HEK293 (cell line): ENCODE measurements at regions not wholly inside any gene's neighbourhood (a gene's known extent, or its start where the extent isn't known, plus 50 kb on each side); places are given as distances from the start of the nearest gene placed in this dataset.

Experiments used
- CTCF ChIA-PET: fragments of 350-600 bp; formaldehyde crosslinking; extraction: SDS; loops from one replicate; lab custom pipeline; 2021; ENCODE audit warnings: antibody characterized with exemption; lab: Yijun Ruan, JAX
- POLR2A ChIA-PET: fragments of 300-600 bp; formaldehyde crosslinking; extraction: SDS; loops from one replicate; lab custom pipeline; 2020; ENCODE audit warnings: antibody characterized with exemption, inconsistent platforms; lab: Yijun Ruan, JAX
- H3K27ac ChIP-seq: fragments of 200-500 bp; sonication (Bioruptor generic); 2 replicates; pipeline ENCODE4 v1.5.1; 2014; ENCODE audit warnings: low read depth, low read length, control low read depth, inconsistent platforms; ENCODE audit errors: extremely low read depth
- H3K36me3 ChIP-seq, 2 experiments: fragments of 200-500 bp in 1 of 2; sonication (Bioruptor generic) in 1 of 2; 1 replicate in 1 of 2; 2 replicates in 1 of 2; pipeline ENCODE4 v1.5.1; 2014 to 2017; ENCODE audit warnings: inconsistent platforms in 2 of 2, low read length in 2 of 2; ENCODE audit not compliant: control insufficient read depth in 2 of 2, insufficient read depth in 1 of 2
- H3K4me1 ChIP-seq: fragments of 200-500 bp; sonication (Bioruptor generic); 2 replicates; pipeline ENCODE4 v1.5.1; 2014; ENCODE audit warnings: mild to moderate bottlenecking, low read length, inconsistent platforms; ENCODE audit not compliant: control insufficient read depth, insufficient read depth
- H3K4me3 ChIP-seq: 2 replicates; pipeline ENCODE4 v1.5.1; 2011; ENCODE audit warnings: low read depth, mild to moderate bottlenecking, control low read depth, low read length, moderate library complexity
- H3K9me3 ChIP-seq: fragments of 200-500 bp; sonication (Bioruptor generic); 2 replicates; pipeline ENCODE4 v1.5.1; 2014; ENCODE audit warnings: low read depth, low read length, inconsistent platforms; ENCODE audit not compliant: control insufficient read depth, insufficient read depth
- FEZF1 ChIP-seq: fragments of 450-650 bp; formaldehyde crosslinking; IDR thresholded peaks from 2 replicates; pipeline ENCODE4 v1.5.1; 2016; ENCODE audit warnings: missing biosample characterization, missing genetic modification characterization
- GFI1B ChIP-seq: fragments of 450-650 bp; formaldehyde crosslinking; IDR thresholded peaks from 2 replicates; pipeline ENCODE4 v1.5.1; 2016; ENCODE audit warnings: missing biosample characterization, missing genetic modification characterization
- GLIS1 ChIP-seq: fragments of 450-650 bp; formaldehyde crosslinking; IDR thresholded peaks from 2 replicates; pipeline ENCODE4 v1.5.1; 2016; ENCODE audit warnings: missing biosample characterization, missing genetic modification characterization
- HOXC10 ChIP-seq: sonication (generic); formaldehyde crosslinking; IDR thresholded peaks from 2 replicates; pipeline ENCODE4 v1.8.1; 2023; ENCODE audit warnings: mild to moderate bottlenecking, missing genetic modification reagents
- HOXD13 ChIP-seq: sonication (generic); formaldehyde crosslinking; IDR thresholded peaks from 2 replicates; pipeline ENCODE4 v1.8.0; 2022; ENCODE audit warnings: missing genetic modification reagents, borderline replicate concordance
- RBAK ChIP-seq: fragments of 450-650 bp; formaldehyde crosslinking; IDR thresholded peaks from 2 replicates; pipeline ENCODE4 v1.5.1; 2016; ENCODE audit warnings: missing biosample characterization, missing genetic modification characterization
- SCRT2 ChIP-seq: fragments of 450-650 bp; formaldehyde crosslinking; IDR thresholded peaks from 2 replicates; pipeline ENCODE4 v1.5.1; 2016; ENCODE audit warnings: missing biosample characterization, missing genetic modification characterization
- SETDB1 ChIP-seq: IDR thresholded peaks from one replicate; pipeline ENCODE4 v1.6.1; 2017; ENCODE audit warnings: mild to moderate bottlenecking, low read length, moderate library complexity, mixed read lengths; ENCODE audit not compliant: insufficient read length
- TRIM28 ChIP-seq: IDR thresholded peaks from 2 replicates; pipeline ENCODE4 v1.6.1; 2011; ENCODE audit warnings: low read length, control low read depth, borderline replicate concordance
- WT1 ChIP-seq: fragments of 450-650 bp; formaldehyde crosslinking; IDR thresholded peaks from 2 replicates; pipeline ENCODE4 v1.5.1; 2016; ENCODE audit warnings: missing biosample characterization, missing genetic modification characterization
- ZNF155 ChIP-seq: fragments of 450-650 bp; formaldehyde crosslinking; IDR thresholded peaks from 2 replicates; pipeline ENCODE4 v1.5.1; 2016; ENCODE audit warnings: missing biosample characterization, missing genetic modification characterization
- ZNF157 ChIP-seq: fragments of 450-650 bp; formaldehyde crosslinking; IDR thresholded peaks from 2 replicates; pipeline ENCODE4 v1.5.1; 2016; ENCODE audit warnings: missing biosample characterization, missing genetic modification characterization
- ZNF175 ChIP-seq: fragments of 450-650 bp; formaldehyde crosslinking; IDR thresholded peaks from 2 replicates; pipeline ENCODE4 v1.5.1; 2016; ENCODE audit warnings: missing biosample characterization, missing genetic modification characterization
- ZNF239 ChIP-seq: fragments of 450-650 bp; formaldehyde crosslinking; IDR thresholded peaks from 2 replicates; pipeline ENCODE4 v1.5.1; 2016; ENCODE audit warnings: missing biosample characterization, missing genetic modification characterization
- ZNF302 ChIP-seq: fragments of 450-650 bp; formaldehyde crosslinking; IDR thresholded peaks from 2 replicates; pipeline ENCODE4 v1.5.1; 2016; ENCODE audit warnings: missing biosample characterization, missing genetic modification characterization, low read depth
- ZNF335 ChIP-seq: fragments of 450-650 bp; formaldehyde crosslinking; conservative IDR thresholded peaks from 2 replicates; pipeline ENCODE4 v1.5.1; 2016; ENCODE audit warnings: missing biosample characterization, missing genetic modification characterization
- ZNF394 ChIP-seq: fragments of 450-650 bp; formaldehyde crosslinking; IDR thresholded peaks from 2 replicates; pipeline ENCODE4 v1.5.1; 2016; ENCODE audit warnings: missing biosample characterization, missing genetic modification characterization, mild to moderate bottlenecking, moderate library complexity, borderline replicate concordance
- ZNF416 ChIP-seq: fragments of 450-650 bp; formaldehyde crosslinking; IDR thresholded peaks from 2 replicates; pipeline ENCODE4 v1.5.1; 2016; ENCODE audit warnings: missing biosample characterization, missing genetic modification characterization
- ZNF433 ChIP-seq: fragments of 450-650 bp; formaldehyde crosslinking; IDR thresholded peaks from 2 replicates; pipeline ENCODE4 v1.5.1; 2016; ENCODE audit warnings: missing biosample characterization, missing genetic modification characterization, low read depth
- ZNF510 ChIP-seq: fragments of 450-650 bp; formaldehyde crosslinking; IDR thresholded peaks from 2 replicates; pipeline ENCODE4 v1.5.1; 2018; ENCODE audit warnings: mild to moderate bottlenecking, missing genetic modification characterization, missing biosample characterization; ENCODE audit not compliant: insufficient replicate concordance
- ZNF521 ChIP-seq: fragments of 450-650 bp; formaldehyde crosslinking; IDR thresholded peaks from 2 replicates; pipeline ENCODE4 v1.5.1; 2017; ENCODE audit warnings: missing biosample characterization, mild to moderate bottlenecking, missing genetic modification characterization
- ZNF561 ChIP-seq: fragments of 450-650 bp; IDR thresholded peaks from 2 replicates; pipeline ENCODE4 v1.5.1; 2018; ENCODE audit warnings: missing biosample characterization, missing genetic modification characterization, borderline replicate concordance
- ZNF626 ChIP-seq: fragments of 450-650 bp; sonication (Bioruptor Pico); formaldehyde crosslinking; IDR thresholded peaks from 2 replicates; pipeline ENCODE4 v1.5.1; 2018; ENCODE audit warnings: missing biosample characterization, missing genetic modification characterization, inconsistent platforms
- ZNF670 ChIP-seq: fragments of 450-650 bp; formaldehyde crosslinking; IDR thresholded peaks from 2 replicates; pipeline ENCODE4 v1.5.1; 2016; ENCODE audit warnings: missing biosample characterization, missing genetic modification characterization, low read depth
- ZNF792 ChIP-seq: fragments of 450-650 bp; formaldehyde crosslinking; IDR thresholded peaks from 2 replicates; pipeline ENCODE4 v1.5.1; 2016; ENCODE audit warnings: missing biosample characterization, missing genetic modification characterization
- TF ChIP-seq, protein P1 (sequence below): fragments of 450-650 bp; formaldehyde crosslinking; optimal IDR thresholded peaks from 2 replicates; pipeline ENCODE3; 2016; ENCODE audit warnings: missing biosample characterization, mild to moderate bottlenecking, missing genetic modification characterization
- TF ChIP-seq, protein P2 (sequence below): fragments of 450-650 bp; formaldehyde crosslinking; IDR thresholded peaks from 2 replicates; pipeline ENCODE4 v1.5.1; 2017; ENCODE audit warnings: missing biosample characterization, missing genetic modification characterization
- TF ChIP-seq, protein P3 (sequence below): IDR thresholded peaks from 2 replicates; pipeline ENCODE4 v1.6.1; 2011; ENCODE audit warnings: mild to moderate bottlenecking, low read depth, low read length, borderline replicate concordance
- TF ChIP-seq, protein P4 (sequence below): fragments of 450-650 bp; formaldehyde crosslinking; IDR thresholded peaks from 2 replicates; pipeline ENCODE4 v1.5.1; 2017; ENCODE audit warnings: missing biosample characterization, mild to moderate bottlenecking, missing genetic modification characterization, moderate library complexity
- TF ChIP-seq, protein P5 (sequence below): fragments of 450-650 bp; formaldehyde crosslinking; IDR thresholded peaks from 2 replicates; pipeline ENCODE4 v1.5.1; 2016; ENCODE audit warnings: missing biosample characterization, missing genetic modification characterization

DNA sequence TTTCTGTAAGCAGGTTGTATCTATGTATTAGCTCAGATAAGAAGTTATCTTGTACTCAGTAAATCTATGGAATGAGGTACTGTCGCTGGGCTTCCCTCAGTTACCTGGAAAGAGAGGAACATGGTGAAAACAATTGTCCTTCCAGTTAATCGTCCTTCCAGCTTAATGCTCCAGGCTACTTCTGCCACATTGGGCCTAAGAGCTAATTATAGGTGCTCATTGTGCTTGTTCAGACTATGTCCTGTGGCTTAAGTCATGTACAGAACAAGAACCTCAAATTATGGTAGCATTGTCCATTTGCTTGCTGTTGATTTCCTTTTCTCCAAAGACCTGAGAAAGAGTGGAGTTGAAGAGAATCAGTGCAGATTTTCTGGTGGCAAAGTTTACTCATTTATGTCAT, 86.1 kb upstream of the MBL2 start (continued):
- TF ChIP-seq, protein P1, sequence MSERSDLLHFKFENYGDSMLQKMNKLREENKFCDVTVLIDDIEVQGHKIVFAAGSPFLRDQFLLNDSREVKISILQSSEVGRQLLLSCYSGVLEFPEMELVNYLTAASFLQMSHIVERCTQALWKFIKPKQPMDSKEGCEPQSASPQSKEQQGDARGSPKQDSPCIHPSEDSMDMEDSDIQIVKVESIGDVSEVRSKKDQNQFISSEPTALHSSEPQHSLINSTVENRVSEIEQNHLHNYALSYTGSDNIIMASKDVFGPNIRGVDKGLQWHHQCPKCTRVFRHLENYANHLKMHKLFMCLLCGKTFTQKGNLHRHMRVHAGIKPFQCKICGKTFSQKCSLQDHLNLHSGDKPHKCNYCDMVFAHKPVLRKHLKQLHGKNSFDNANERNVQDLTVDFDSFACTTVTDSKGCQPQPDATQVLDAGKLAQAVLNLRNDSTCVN (tag by site-specific recombination), result no peak
- TF ChIP-seq ZNF670 (tag by site-specific recombination), result no peak
- TF ChIP-seq GLIS1, result no peak
- TF ChIP-seq ZNF626 (tag by site-specific recombination), result no peak
- no peak for TF ChIP-seq ZNF521 (tag by site-specific recombination)

DNA sequence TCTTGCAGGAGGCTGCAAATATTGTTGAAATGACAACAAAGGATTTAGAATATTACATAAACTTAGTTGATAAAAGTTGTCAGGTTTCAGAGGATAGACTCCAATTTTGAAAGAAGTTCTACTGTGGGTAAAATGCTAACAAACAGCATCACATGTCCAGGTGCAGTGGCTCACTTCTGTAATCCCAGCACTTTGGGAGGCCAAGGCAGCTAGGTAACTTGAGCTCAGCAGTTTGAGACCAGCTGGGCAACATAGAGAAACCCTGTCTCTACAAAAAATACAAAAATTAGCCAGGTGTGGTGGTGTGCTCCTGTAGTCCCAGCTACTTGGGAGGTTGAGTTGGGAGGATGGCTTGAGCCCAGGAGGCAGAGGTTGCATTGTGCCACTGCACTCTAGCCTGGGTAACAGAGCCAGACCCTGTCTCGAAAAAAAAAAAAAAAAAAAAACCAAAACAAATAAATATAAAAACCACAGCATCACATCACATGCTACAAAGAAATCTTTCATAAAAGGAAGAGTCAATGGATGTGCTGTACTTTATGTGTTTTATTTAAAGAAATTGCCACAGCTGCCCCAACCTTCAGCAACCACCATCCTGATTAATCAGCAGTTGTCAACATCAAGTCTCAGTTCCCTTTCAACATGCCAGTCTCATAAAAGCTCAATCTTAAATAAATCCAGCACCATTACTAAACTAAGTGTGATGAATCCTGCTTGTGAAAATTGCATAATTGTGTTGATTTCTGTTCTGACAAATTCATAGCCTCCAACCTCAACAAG, 83.2 kb upstream of the MBL2 start:
- H3K27ac ChIP-seq, result no peak overlapping the region
- no peaks in the 10 kb centered on the region for H3K36me3 ChIP-seq
- CTCF ChIA-PET, result no interaction called here
- POLR2A ChIA-PET, result no interaction called here
- no peak for TF ChIP-seq HOXD13
- TF ChIP-seq ZNF561 (tag by site-specific recombination), result no peak
- TF ChIP-seq ZNF433 (tag by site-specific recombination), result no peak
- TF ChIP-seq ZNF416, result no peak
- TF ChIP-seq ZNF335 (tag by site-specific recombination), result no peak
- TF ChIP-seq ZNF157 (tag by site-specific recombination), result no peak
- no peak for TF ChIP-seq ZNF155 (tag by site-specific recombination)
- no peak for TF ChIP-seq GFI1B (tag by site-specific recombination)
- no peak for TF ChIP-seq FEZF1 (tag by site-specific recombination)
- TF ChIP-seq, protein P2, sequence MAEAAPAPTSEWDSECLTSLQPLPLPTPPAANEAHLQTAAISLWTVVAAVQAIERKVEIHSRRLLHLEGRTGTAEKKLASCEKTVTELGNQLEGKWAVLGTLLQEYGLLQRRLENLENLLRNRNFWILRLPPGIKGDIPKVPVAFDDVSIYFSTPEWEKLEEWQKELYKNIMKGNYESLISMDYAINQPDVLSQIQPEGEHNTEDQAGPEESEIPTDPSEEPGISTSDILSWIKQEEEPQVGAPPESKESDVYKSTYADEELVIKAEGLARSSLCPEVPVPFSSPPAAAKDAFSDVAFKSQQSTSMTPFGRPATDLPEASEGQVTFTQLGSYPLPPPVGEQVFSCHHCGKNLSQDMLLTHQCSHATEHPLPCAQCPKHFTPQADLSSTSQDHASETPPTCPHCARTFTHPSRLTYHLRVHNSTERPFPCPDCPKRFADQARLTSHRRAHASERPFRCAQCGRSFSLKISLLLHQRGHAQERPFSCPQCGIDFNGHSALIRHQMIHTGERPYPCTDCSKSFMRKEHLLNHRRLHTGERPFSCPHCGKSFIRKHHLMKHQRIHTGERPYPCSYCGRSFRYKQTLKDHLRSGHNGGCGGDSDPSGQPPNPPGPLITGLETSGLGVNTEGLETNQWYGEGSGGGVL (tag by site-specific recombination), result no peak
- TF ChIP-seq ZNF394, result no peak
- no peak for TF ChIP-seq RBAK (tag by site-specific recombination)
- H3K4me1 ChIP-seq, result no peaks in the 10 kb centered on the region
- H3K4me3 ChIP-seq, result no peak overlapping the region
- H3K9me3 ChIP-seq, result no peaks in the 10 kb centered on the region

DNA sequence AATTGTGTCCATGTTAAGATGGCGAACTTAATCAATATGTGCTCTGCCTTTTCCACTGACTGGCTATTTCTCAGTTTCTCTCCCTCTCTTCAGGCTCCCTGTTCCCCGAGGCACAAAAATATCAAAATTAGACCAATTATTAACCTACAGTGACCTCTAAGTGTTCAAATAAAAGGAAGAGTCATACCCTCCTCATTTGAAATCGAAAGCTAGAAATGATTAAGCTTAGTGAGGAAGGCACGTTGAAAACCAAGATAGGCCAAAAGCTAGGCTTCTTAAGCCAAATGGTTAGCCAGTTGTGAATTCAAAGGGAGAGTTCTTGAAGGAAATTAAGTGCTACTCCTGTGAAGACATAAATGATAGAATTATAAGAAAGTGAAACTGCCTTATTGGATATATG, 81.1 kb upstream of the MBL2 start:
- ChIA-PET POLR2A (no interaction called here), CTCF (no interaction called here)
- H3K4me3 ChIP-seq, result no peak overlapping the region
- TF ChIP-seq TRIM28 (no peak), ZNF792 (tag by site-specific recombination) (no peak), SETDB1 (no peak), SCRT2 (no peak), ZNF175 (no peak), ZNF670 (tag by site-specific recombination) (no peak), ZNF239 (tag by site-specific recombination) (no peak), HOXC10 (CRISPR knock-in tag) (no peak), ZNF510 (no peak), ZNF302 (no peak), WT1 (tag by site-specific recombination) (no peak)
- TF ChIP-seq, protein P3, sequence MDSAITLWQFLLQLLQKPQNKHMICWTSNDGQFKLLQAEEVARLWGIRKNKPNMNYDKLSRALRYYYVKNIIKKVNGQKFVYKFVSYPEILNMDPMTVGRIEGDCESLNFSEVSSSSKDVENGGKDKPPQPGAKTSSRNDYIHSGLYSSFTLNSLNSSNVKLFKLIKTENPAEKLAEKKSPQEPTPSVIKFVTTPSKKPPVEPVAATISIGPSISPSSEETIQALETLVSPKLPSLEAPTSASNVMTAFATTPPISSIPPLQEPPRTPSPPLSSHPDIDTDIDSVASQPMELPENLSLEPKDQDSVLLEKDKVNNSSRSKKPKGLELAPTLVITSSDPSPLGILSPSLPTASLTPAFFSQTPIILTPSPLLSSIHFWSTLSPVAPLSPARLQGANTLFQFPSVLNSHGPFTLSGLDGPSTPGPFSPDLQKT, result no peak
- TF ChIP-seq, protein P4, sequence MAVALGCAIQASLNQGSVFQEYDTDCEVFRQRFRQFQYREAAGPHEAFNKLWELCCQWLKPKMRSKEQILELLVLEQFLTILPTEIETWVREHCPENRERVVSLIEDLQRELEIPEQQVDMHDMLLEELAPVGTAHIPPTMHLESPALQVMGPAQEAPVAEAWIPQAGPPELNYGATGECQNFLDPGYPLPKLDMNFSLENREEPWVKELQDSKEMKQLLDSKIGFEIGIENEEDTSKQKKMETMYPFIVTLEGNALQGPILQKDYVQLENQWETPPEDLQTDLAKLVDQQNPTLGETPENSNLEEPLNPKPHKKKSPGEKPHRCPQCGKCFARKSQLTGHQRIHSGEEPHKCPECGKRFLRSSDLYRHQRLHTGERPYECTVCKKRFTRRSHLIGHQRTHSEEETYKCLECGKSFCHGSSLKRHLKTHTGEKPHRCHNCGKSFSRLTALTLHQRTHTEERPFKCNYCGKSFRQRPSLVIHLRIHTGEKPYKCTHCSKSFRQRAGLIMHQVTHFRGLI (tag by site-specific recombination), result no peak
- TF ChIP-seq, protein P5, sequence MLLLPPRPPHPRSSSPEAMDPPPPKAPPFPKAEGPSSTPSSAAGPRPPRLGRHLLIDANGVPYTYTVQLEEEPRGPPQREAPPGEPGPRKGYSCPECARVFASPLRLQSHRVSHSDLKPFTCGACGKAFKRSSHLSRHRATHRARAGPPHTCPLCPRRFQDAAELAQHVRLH (tag by site-specific recombination), result no peak
- no peak overlapping the region for H3K27ac ChIP-seq
- H3K4me1 ChIP-seq, result no peaks in the 10 kb centered on the region
- H3K36me3 ChIP-seq, result no peaks in the 10 kb centered on the region
- H3K9me3 ChIP-seq, result no peaks in the 10 kb centered on the region
